ENCODE measurements at regions not wholly inside any gene's neighbourhood (a gene's known extent, or its start where the extent isn't known, plus 50 kb on each side); places are given as distances from the start of the nearest gene placed in this dataset.

- no peak for TF ChIP-seq ZFX (IDR thresholded peaks at IDR 0.05; ENCODE audit: borderline replicate concordance)
- TF ChIP-seq, protein P1, sequence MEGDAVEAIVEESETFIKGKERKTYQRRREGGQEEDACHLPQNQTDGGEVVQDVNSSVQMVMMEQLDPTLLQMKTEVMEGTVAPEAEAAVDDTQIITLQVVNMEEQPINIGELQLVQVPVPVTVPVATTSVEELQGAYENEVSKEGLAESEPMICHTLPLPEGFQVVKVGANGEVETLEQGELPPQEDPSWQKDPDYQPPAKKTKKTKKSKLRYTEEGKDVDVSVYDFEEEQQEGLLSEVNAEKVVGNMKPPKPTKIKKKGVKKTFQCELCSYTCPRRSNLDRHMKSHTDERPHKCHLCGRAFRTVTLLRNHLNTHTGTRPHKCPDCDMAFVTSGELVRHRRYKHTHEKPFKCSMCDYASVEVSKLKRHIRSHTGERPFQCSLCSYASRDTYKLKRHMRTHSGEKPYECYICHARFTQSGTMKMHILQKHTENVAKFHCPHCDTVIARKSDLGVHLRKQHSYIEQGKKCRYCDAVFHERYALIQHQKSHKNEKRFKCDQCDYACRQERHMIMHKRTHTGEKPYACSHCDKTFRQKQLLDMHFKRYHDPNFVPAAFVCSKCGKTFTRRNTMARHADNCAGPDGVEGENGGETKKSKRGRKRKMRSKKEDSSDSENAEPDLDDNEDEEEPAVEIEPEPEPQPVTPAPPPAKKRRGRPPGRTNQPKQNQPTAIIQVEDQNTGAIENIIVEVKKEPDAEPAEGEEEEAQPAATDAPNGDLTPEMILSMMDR (IDR thresholded peaks at IDR 0.05): no peak
- H3K27ac ChIP-seq: no peak overlapping the region
These were observed 105.1 kb upstream of the SEL1L start for GRCh38 chr14:81638656-81639280.

DNA sequence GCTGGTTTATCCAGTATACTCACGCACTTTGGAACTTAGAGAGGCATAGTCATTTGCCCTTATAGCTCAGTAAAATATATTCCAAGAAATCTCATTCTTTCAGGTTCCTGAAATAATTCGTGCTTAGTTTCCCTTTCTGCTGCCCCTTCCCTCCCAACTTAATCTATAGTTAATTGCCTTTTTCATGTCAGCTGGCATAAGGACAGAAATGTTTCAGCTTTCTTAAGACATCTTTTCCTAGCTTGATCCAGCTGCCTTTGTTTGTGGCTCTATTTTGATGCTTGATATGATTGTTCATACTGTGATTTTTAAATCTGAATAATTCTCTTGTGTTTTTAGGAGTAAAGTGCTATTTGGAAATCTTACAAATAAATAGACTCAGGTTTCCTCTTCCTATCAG lies 120.0 kb upstream of the SEL1L start:
- no peak overlapping the region for H3K27ac ChIP-seq
- TF ChIP-seq ZFX (IDR thresholded peaks at IDR 0.05; ENCODE audit: borderline replicate concordance): no peak
- TF ChIP-seq, protein P1 (IDR thresholded peaks at IDR 0.05): no peak

- H3K27ac ChIP-seq: no peak overlapping the region
- no peak for TF ChIP-seq ZFX (IDR thresholded peaks at IDR 0.05; ENCODE audit: borderline replicate concordance)
- TF ChIP-seq, protein P1 (IDR thresholded peaks at IDR 0.05): no peak
These were observed 122.0 kb upstream of the SEL1L start for GRCh38 chr14:81655423-81656314.

GRCh38 chr14:81656811-81657210 lies 123.2 kb upstream of the SEL1L start:
- no peak overlapping the region for H3K27ac ChIP-seq
- no peak for TF ChIP-seq ZFX (IDR thresholded peaks at IDR 0.05; ENCODE audit: borderline replicate concordance)
- TF ChIP-seq, protein P1 (IDR thresholded peaks at IDR 0.05): no peak

GRCh38 chr14:81662066-81662465 lies 128.4 kb upstream of the SEL1L start:
- H3K27ac ChIP-seq: no peak overlapping the region
- TF ChIP-seq, protein P1 (IDR thresholded peaks at IDR 0.05): no peak
- no peak for TF ChIP-seq ZFX (IDR thresholded peaks at IDR 0.05; ENCODE audit: borderline replicate concordance)

DNA sequence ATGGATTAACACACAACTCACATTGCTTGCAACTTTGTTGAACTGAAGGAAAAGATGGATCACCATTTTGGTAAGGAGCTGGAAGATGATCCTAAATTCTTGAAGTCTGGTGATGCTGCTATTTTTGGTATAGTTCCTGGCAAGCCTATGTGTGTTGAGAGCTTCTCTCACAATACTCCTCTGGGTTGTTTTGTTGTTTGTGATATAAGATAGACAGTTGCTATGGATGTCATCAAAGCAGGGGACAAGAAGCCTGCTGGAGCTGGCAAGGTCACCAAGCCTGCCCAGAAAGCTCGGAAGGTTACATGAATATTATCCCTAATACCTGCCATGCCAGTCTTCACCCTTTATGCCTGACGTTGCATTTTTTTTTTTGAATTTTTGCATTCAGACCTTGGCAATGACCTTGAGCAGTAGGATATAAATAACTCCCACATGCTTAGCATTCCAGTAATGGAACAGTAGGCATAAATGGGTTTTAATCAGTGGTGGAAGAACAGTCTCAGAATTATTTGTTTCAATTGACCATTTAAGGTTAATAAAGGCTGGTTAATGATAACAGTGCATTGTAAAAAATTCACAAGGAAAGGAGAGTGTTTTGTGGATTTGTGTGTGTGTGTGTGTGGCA lies 129.0 kb upstream of the SEL1L start:
- no peak for TF ChIP-seq ZFX (IDR thresholded peaks at IDR 0.05; ENCODE audit: borderline replicate concordance)
- TF ChIP-seq, protein P1 (IDR thresholded peaks at IDR 0.05): no peak
- H3K27ac ChIP-seq: no peak overlapping the region

Data from 22Rv1 (cell line).